ENCODE measurements at regions not wholly inside any gene's neighbourhood (a gene's known extent, or its start where the extent isn't known, plus 50 kb on each side); places are given as distances from the start of the nearest gene placed in this dataset.

DNA sequence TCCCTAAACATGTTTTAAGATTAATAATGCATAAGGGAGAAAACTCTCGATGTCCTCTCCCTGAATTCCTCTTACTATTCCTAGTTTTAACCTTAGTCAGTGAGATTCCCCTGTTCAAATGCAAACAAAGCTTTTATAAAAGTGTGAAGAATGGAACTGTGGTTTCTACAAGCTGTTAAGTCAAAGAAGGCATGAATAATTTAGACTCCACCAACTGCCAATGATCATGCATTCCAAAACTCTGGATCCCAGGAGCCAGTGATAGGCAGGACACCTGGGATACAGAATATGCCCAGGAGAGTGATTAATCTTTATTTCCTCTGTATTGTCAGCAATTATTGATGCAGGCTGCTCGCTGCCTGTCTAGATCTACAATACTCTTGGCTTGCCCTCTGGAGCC, 190.3 kb upstream of the ATF7IP start:
- Histone ChIP-seq H3K4me3 (no peak overlapping the region), H3K36me3 (no peaks in the 10 kb centered on the region), H3K27ac (no peak overlapping the region), H3K27me3 (no peaks in the 10 kb centered on the region), H3K9me3 (no peaks in the 10 kb centered on the region), H3K4me1 (no peaks in the 10 kb centered on the region)
- intact Hi-C loops (cut with DNase I) = no loop called here
- TF ChIP-seq, protein P1, sequence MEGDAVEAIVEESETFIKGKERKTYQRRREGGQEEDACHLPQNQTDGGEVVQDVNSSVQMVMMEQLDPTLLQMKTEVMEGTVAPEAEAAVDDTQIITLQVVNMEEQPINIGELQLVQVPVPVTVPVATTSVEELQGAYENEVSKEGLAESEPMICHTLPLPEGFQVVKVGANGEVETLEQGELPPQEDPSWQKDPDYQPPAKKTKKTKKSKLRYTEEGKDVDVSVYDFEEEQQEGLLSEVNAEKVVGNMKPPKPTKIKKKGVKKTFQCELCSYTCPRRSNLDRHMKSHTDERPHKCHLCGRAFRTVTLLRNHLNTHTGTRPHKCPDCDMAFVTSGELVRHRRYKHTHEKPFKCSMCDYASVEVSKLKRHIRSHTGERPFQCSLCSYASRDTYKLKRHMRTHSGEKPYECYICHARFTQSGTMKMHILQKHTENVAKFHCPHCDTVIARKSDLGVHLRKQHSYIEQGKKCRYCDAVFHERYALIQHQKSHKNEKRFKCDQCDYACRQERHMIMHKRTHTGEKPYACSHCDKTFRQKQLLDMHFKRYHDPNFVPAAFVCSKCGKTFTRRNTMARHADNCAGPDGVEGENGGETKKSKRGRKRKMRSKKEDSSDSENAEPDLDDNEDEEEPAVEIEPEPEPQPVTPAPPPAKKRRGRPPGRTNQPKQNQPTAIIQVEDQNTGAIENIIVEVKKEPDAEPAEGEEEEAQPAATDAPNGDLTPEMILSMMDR (IDR thresholded peaks at IDR 0.05) = no peak
- DNase-seq (no peak), ATAC-seq (no peak)

DNA sequence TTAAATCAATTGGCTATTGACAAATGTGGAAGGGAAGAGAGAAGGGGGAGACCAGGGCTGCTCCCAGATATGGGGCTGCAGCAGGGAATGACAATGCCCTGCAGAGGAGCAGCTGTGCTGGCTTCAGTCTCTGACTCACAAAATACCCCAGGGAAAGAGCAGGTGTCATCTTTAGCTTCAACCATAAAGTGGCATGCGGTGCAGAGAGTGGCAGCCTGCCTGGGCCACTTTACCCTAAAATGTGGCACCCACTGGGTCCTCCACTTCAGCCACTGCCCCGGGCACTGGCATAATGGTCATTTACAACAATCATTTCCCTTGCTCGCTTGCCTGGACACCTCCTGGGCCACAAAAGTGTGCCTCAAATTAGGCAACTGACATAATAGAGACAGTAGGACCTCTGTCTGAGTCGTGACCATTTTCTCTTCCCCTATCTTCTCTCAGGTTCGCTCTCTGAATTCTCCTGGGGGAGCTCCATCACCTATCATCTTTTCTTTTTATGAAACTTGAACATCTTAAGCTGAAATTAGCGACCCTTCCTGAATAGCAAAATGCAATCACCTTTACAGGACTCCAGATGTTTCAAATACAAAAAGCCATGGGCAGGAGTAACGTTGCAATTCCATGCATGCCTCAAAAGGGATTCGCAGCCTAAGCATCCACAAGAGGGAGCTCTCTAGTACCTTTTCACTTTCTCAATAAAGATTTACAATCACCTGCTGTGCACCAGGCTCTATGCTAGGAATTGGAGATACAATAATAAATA, 179.9 kb upstream of the ATF7IP start:
- intact Hi-C loops (cut with DNase I) = no loop called here

DNA sequence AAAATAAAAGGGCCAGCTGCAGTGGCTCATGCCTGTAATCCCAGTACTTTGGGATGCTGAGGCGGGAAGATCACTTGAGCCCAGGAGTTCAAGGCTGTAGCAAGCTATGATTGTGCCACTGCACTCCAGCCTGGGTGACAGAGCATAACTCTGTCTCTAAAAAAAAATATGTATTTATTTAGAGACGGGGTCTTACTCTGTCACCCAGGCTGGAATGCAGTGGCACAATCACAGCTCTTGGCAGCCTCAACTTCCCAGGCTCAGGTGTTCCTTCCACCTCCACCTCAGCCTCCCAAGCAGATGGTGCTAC, 179.3 kb upstream of the ATF7IP start:
- Histone ChIP-seq H3K27me3 (no peaks in the 10 kb centered on the region), H3K9me3 (no peaks in the 10 kb centered on the region), H3K4me3 (no peak overlapping the region), H3K36me3 (no peaks in the 10 kb centered on the region), H3K27ac (no peak overlapping the region), H3K4me1 (no peaks in the 10 kb centered on the region)
- intact Hi-C loops (cut with DNase I) = no loop called here
- TF ChIP-seq, protein P1 (IDR thresholded peaks at IDR 0.05) = no peak
- ATAC-seq (no peak), DNase-seq (no peak)

More for the DNA sequence above, 179.9 kb upstream of the ATF7IP start:
- H3K4me1 ChIP-seq = no peaks in the 10 kb centered on the region
- no peak overlapping the region for H3K27ac ChIP-seq
- peak; percentile 84 for ATAC-seq
- DNase-seq = peak in 1 of 4 donors; percentile 58
- no peaks in the 10 kb centered on the region for H3K9me3 ChIP-seq
- H3K27me3 ChIP-seq = no peaks in the 10 kb centered on the region
- H3K36me3 ChIP-seq = no peaks in the 10 kb centered on the region
- TF ChIP-seq, protein P1 (IDR thresholded peaks at IDR 0.05) = peak; percentile 48 to 67
- H3K4me3 ChIP-seq = no peak overlapping the region

DNA sequence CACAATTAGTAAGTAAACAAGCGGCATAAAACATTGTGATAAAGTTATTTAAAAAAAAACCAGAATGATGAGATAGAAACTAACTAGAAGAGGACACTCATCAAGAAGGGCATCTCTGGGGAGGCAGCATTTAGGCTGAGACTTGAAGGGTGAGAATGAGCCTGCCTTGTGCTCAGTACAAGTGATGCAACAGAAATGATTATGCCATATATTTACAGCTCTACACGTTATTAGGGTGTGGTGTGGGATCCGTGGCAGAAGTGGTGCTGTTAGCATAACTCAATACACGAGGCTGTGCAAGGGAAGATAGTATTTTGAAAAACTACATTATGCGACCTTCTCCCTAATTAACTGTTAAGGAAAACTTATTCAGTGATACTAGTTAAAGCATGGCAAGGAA, 178.5 kb upstream of the ATF7IP start:
- TF ChIP-seq, protein P1 (IDR thresholded peaks at IDR 0.05) = no peak
- Histone ChIP-seq H3K4me1 (no peaks in the 10 kb centered on the region), H3K27ac (no peak overlapping the region), H3K27me3 (no peaks in the 10 kb centered on the region), H3K4me3 (no peak overlapping the region), H3K9me3 (no peaks in the 10 kb centered on the region), H3K36me3 (no peaks in the 10 kb centered on the region)
- DNase-seq (no peak), ATAC-seq (no peak)
- intact Hi-C loops (cut with DNase I) = no loop called here

DNA sequence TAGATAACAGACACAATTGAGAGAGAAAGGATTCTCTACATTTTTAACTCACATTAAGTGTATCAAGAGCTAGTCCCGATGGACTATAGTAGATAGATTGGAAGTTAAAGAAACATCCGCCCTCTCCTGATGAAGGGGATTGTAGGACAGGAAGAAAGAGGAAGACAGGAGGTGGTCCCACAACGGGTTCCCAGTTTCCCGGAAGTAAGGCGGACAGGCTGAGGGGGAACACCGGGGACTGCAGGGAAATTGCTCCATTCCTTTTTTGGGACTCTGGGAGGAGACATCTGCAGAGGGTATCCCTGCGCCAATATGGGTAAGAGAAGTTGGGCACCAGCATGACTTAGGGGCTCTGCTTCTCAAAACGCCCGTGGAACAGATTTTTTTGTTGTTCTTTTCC, 177.5 kb upstream of the ATF7IP start:
- no peaks in the 10 kb centered on the region for H3K9me3 ChIP-seq
- ATAC-seq (no peak), DNase-seq (no peak)
- TF ChIP-seq, protein P1 (IDR thresholded peaks at IDR 0.05) = no peak
- H3K4me1 ChIP-seq = no peaks in the 10 kb centered on the region
- H3K27ac ChIP-seq = no peak overlapping the region
- H3K4me3 ChIP-seq = no peak overlapping the region
- intact Hi-C loops (cut with DNase I) = no loop called here
- no peaks in the 10 kb centered on the region for H3K36me3 ChIP-seq
- H3K27me3 ChIP-seq = no peaks in the 10 kb centered on the region

Data from left lung (tissue), 4 donors.